BJ (cell line): ENCODE measurements at regions not wholly inside any gene's neighbourhood (a gene's known extent, or its start where the extent isn't known, plus 50 kb on each side); places are given as distances from the start of the nearest gene placed in this dataset.
A peak's percentile ranks its signal among the peaks of the same experiment; 100 is the strongest.

Experiments
- CTCF ChIA-PET: fragments of 350-600 bp; formaldehyde crosslinking; extraction: SDS; loops from one replicate; lab custom pipeline; 2021; ENCODE audit warnings: antibody characterized with exemption, inconsistent platforms; lab: Yijun Ruan, JAX
- POLR2A ChIA-PET: fragments of 300-600 bp; sonication (Branson Sonifier 250); formaldehyde crosslinking; extraction: SDS; loops from one replicate; lab custom pipeline; 2021; ENCODE audit warnings: antibody characterized with exemption; lab: Charles Lee
- DNase-seq: peaks from one replicate; pipeline ENCODE4 v3.0.0-alpha.2; 2011; ENCODE audit warnings: low read depth
- H3K27me3 ChIP-seq: 2 replicates; pipeline ENCODE4 v1.6.0; 2011; ENCODE audit warnings: low read length; ENCODE audit not compliant: control insufficient read depth, insufficient read depth
- H3K36me3 ChIP-seq: 2 replicates; pipeline ENCODE4 v1.5.1; 2011; ENCODE audit warnings: low read length; ENCODE audit not compliant: control insufficient read depth, insufficient read depth
- H3K4me3 ChIP-seq: 2 replicates; pipeline ENCODE4 v1.5.1; 2011; ENCODE audit warnings: low read depth, mild to moderate bottlenecking, control low read depth, low read length
- CTCF ChIP-seq: IDR thresholded peaks from 2 replicates; pipeline ENCODE4 v1.5.1; 2011; ENCODE audit warnings: low read depth, mild to moderate bottlenecking, control low read depth, inconsistent platforms, low read length, moderate library complexity; ENCODE audit not compliant: insufficient read depth

DNA sequence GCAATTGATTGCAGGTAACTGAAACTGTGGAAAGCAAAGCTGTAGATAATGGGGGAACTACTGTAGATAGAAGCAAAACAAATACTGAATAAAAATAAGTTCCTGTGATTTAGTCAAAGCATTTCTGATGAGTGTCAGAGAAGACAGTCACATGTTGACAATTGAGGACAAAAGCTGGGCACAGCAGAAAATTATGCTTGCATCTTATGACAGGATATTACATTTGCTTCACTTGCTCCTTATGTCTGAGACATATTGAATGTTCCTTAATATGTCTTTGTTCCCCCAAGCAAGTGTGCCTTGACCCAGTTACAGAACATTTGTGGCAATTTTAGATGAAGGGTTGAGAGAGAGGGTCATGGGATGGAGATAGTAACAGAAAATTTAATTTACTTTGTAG lies 526.0 kb upstream of the B3GALT2 start:
- DNase-seq = no peak
- no peak for TF ChIP-seq CTCF
- ChIA-PET CTCF (no interaction called here), POLR2A (no interaction called here)
- no peaks in the 10 kb centered on the region for H3K27me3 ChIP-seq
- H3K4me3 ChIP-seq = no peak overlapping the region
- no peaks in the 10 kb centered on the region for H3K36me3 ChIP-seq

GRCh38 chr1:193709607-193710006 lies 523.2 kb upstream of the B3GALT2 start:
- ChIA-PET CTCF (no interaction called here), POLR2A (no interaction called here)
- DNase-seq = no peak
- no peaks in the 10 kb centered on the region for H3K36me3 ChIP-seq
- H3K27me3 ChIP-seq = no peaks in the 10 kb centered on the region
- no peak overlapping the region for H3K4me3 ChIP-seq
- TF ChIP-seq CTCF = no peak

DNA sequence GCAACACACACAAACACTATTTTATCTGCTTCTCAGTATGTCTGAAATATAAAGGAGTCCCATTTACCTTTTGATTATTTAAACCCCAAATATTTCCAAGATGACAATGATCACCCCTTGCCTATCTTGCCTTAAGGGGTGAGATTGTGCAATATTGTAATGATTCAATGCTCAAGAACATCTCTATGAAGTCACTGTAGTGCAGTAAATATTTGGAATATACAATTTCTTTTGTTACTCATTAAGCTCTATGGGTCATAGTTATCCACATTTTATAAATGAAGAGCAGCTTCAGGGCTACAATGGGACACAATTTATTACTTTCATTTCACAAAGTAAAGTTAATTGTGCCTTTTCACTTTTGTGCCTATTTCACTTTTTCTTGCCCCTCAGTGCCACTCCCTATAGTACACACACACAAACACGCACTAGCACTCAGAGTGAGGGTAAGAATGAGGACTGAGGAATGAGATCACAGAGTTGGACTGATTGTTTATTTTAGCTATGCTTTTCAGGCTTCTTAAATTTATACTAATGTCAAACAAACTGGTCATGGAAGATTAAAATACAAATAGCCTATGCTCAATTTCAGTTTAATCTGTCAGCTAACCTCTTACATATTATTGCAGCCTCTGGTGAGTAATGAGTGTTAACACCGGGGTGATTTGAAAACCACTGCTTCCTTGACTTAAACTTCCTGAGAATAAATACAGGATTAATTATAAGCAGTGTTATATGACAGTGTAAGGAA lies 521.0 kb upstream of the B3GALT2 start:
- peak; percentile 4 for DNase-seq
- ChIA-PET POLR2A (no interaction called here), CTCF (no interaction called here)
- Histone ChIP-seq H3K36me3 (no peaks in the 10 kb centered on the region), H3K4me3 (no peak overlapping the region), H3K27me3 (no peaks in the 10 kb centered on the region)
- no peak for TF ChIP-seq CTCF

- ChIA-PET POLR2A (no interaction called here), CTCF (no interaction called here)
- Histone ChIP-seq H3K36me3 (no peaks in the 10 kb centered on the region), H3K27me3 (no peaks in the 10 kb centered on the region), H3K4me3 (no peak overlapping the region)
- no peak for DNase-seq
- no peak for TF ChIP-seq CTCF
These were observed 520.4 kb upstream of the B3GALT2 start for GRCh38 chr1:193706766-193707165.

- H3K4me3 ChIP-seq = no peak overlapping the region
- POLR2A ChIA-PET = no interaction called here
- DNase-seq = no peak
- H3K36me3 ChIP-seq = no peaks in the 10 kb centered on the region
- TF ChIP-seq CTCF = no peak
- no peaks in the 10 kb centered on the region for H3K27me3 ChIP-seq
- CTCF ChIA-PET = interaction anchor here (0.7 kb wide), 1 partner anchor 499 kb away, joined by 3 read pairs; no protein-coding TSS in a partner anchor
These were observed 519.2 kb upstream of the B3GALT2 start for GRCh38 chr1:193705554-193705981.
